Osteoblast (primary cell): ENCODE measurements at regions not wholly inside any gene's neighbourhood (a gene's known extent, or its start where the extent isn't known, plus 50 kb on each side); places are given as distances from the start of the nearest gene placed in this dataset.

Experiments
- DNase-seq: peaks from one replicate; pipeline ENCODE4 v3.0.0; 2011; ENCODE audit warnings: low spot score, mixed read lengths; ENCODE audit not compliant: insufficient read length; ENCODE audit errors: missing footprints
- H2AFZ ChIP-seq: 2 replicates; pipeline ENCODE4 v1.6.0; 2011; ENCODE audit warnings: mild to moderate bottlenecking, low read length
- H3K27ac ChIP-seq: 2 replicates; pipeline ENCODE4 v1.5.1; 2011; ENCODE audit warnings: mild to moderate bottlenecking, low read depth, low read length, moderate library complexity
- H3K27me3 ChIP-seq: 2 replicates; pipeline ENCODE4 v1.6.0; 2012; ENCODE audit warnings: mild to moderate bottlenecking, control low read depth, inconsistent platforms, low read length, moderate library complexity; ENCODE audit not compliant: insufficient read depth
- H3K36me3 ChIP-seq: 2 replicates; pipeline ENCODE4 v1.5.1; 2011; ENCODE audit warnings: mild to moderate bottlenecking, low read length, control low read depth, moderate library complexity; ENCODE audit not compliant: insufficient read depth
- H3K4me1 ChIP-seq: 2 replicates; pipeline ENCODE4 v1.5.1; 2011; ENCODE audit warnings: mild to moderate bottlenecking, low read length, control low read depth, moderate library complexity; ENCODE audit not compliant: insufficient read depth
- H3K4me2 ChIP-seq: 2 replicates; pipeline ENCODE4 v1.6.0; 2011; ENCODE audit warnings: mild to moderate bottlenecking, low read length; ENCODE audit not compliant: insufficient read depth
- H3K4me3 ChIP-seq: fragments of 200-600 bp; sonication (generic); 3 replicates; pipeline ENCODE4 v1.5.1; 2012; ENCODE audit warnings: mild to moderate bottlenecking, low read length, inconsistent platforms; ENCODE audit not compliant: insufficient read depth
- H3K79me2 ChIP-seq: 2 replicates; pipeline ENCODE4 v1.6.0; 2012; ENCODE audit warnings: mild to moderate bottlenecking, low read length, control low read depth, inconsistent platforms; ENCODE audit not compliant: insufficient read depth
- H3K9me3 ChIP-seq: 2 replicates; pipeline ENCODE4 v1.5.1; 2011; ENCODE audit warnings: low read depth, low read length, control low read depth
- H4K20me1 ChIP-seq: 2 replicates; pipeline ENCODE4 v1.6.0; 2012; ENCODE audit warnings: mild to moderate bottlenecking, low read length, control low read depth; ENCODE audit not compliant: insufficient read depth
- CTCF ChIP-seq: IDR thresholded peaks from 2 replicates; pipeline ENCODE4 v1.5.1; 2011; ENCODE audit warnings: mild to moderate bottlenecking, low read depth, low read length, moderate library complexity; ENCODE audit errors: extremely low read depth

- no peaks in the 10 kb centered on the region for H3K79me2 ChIP-seq
- no peaks in the 10 kb centered on the region for H3K27me3 ChIP-seq
- no peak overlapping the region for H3K4me3 ChIP-seq
- no peak overlapping the region for H3K27ac ChIP-seq
- peaks cover 15% of the 10 kb centered on the region for H3K4me1 ChIP-seq
- no peaks in the 10 kb centered on the region for H3K9me3 ChIP-seq
- H2AFZ ChIP-seq = no peak overlapping the region
- no peaks in the 10 kb centered on the region for H3K36me3 ChIP-seq
- H4K20me1 ChIP-seq = no peaks in the 10 kb centered on the region
- TF ChIP-seq CTCF = no peak
- no peak for DNase-seq
- no peak overlapping the region for H3K4me2 ChIP-seq
Observed at GRCh38 chr22:27509132-27509920, 292.2 kb downstream of the MN1 start.

GRCh38 chr22:27510024-27510423 is 291.5 kb downstream of the MN1 start:
- Histone ChIP-seq H3K4me1 (peaks cover 15% of the 10 kb centered on the region), H3K9me3 (no peaks in the 10 kb centered on the region), H4K20me1 (no peaks in the 10 kb centered on the region), H3K4me2 (no peak overlapping the region), H3K27ac (no peak overlapping the region), H3K79me2 (no peaks in the 10 kb centered on the region), H3K36me3 (no peaks in the 10 kb centered on the region), H3K27me3 (no peaks in the 10 kb centered on the region), H2AFZ (no peak overlapping the region), H3K4me3 (no peak overlapping the region)
- DNase-seq = no peak
- no peak for TF ChIP-seq CTCF

- no peaks in the 10 kb centered on the region for H3K27me3 ChIP-seq
- H3K36me3 ChIP-seq = no peaks in the 10 kb centered on the region
- H3K4me2 ChIP-seq = peak overlapping the region; percentile 60
- H4K20me1 ChIP-seq = no peaks in the 10 kb centered on the region
- no peak for TF ChIP-seq CTCF
- H3K27ac ChIP-seq = peak overlapping the region; percentile 16
- no peaks in the 10 kb centered on the region for H3K79me2 ChIP-seq
- H3K4me1 ChIP-seq = peaks cover 11% of the 10 kb centered on the region
- H3K4me3 ChIP-seq = peak overlapping the region; percentile 14
- no peaks in the 10 kb centered on the region for H3K9me3 ChIP-seq
- peak; percentile 96 for DNase-seq
- peak overlapping the region; percentile 61 for H2AFZ ChIP-seq
Observed at GRCh38 chr22:27512283-27512761, 289.2 kb downstream of the MN1 start.

GRCh38 chr22:27513021-27513420 is 288.5 kb downstream of the MN1 start:
- H3K27ac ChIP-seq = no peak overlapping the region
- no peaks in the 10 kb centered on the region for H3K27me3 ChIP-seq
- TF ChIP-seq CTCF = no peak
- peaks cover 11% of the 10 kb centered on the region for H3K4me1 ChIP-seq
- H3K4me2 ChIP-seq = no peak overlapping the region
- no peak for DNase-seq
- no peaks in the 10 kb centered on the region for H3K36me3 ChIP-seq
- no peaks in the 10 kb centered on the region for H3K9me3 ChIP-seq
- H2AFZ ChIP-seq = no peak overlapping the region
- no peaks in the 10 kb centered on the region for H3K79me2 ChIP-seq
- H3K4me3 ChIP-seq = no peak overlapping the region
- no peaks in the 10 kb centered on the region for H4K20me1 ChIP-seq
